ENCODE measurements at regions not wholly inside any gene's neighbourhood (a gene's known extent, or its start where the extent isn't known, plus 50 kb on each side); places are given as distances from the start of the nearest gene placed in this dataset.

- DNase-seq (ENCODE audit: low read depth) = no peak
Measured at GRCh38 chr2:109070290-109070689, 58.7 kb upstream of the SH3RF3 start.

- DNase-seq (ENCODE audit: low read depth) = peak; percentile 1
Measured at GRCh38 chr2:109069331-109070194, 59.4 kb upstream of the SH3RF3 start.

- no peak for DNase-seq (ENCODE audit: low read depth)
Measured at GRCh38 chr2:109068811-109069210, 60.2 kb upstream of the SH3RF3 start.

- no peak for DNase-seq (ENCODE audit: low read depth)
Measured at GRCh38 chr2:109067631-109068125, 61.3 kb upstream of the SH3RF3 start.

GRCh38 chr2:109066917-109067597 lies 61.9 kb upstream of the SH3RF3 start:
- no peak for DNase-seq (ENCODE audit: low read depth)

- no peak for DNase-seq (ENCODE audit: low read depth)
Measured at GRCh38 chr2:109066501-109066900, 62.5 kb upstream of the SH3RF3 start.

GRCh38 chr2:109065391-109065734 lies 63.6 kb upstream of the SH3RF3 start:
- DNase-seq (ENCODE audit: low read depth) = no peak

- DNase-seq (ENCODE audit: low read depth) = no peak
Measured at GRCh38 chr2:109064660-109065390, 64.2 kb upstream of the SH3RF3 start.

GRCh38 chr2:109062859-109063700 lies 65.9 kb upstream of the SH3RF3 start:
- DNase-seq (ENCODE audit: low read depth) = no peak

- DNase-seq (ENCODE audit: low read depth) = no peak
Measured at GRCh38 chr2:109062145-109062858, 66.7 kb upstream of the SH3RF3 start.

GRCh38 chr2:109061736-109062135 lies 67.3 kb upstream of the SH3RF3 start:
- DNase-seq (ENCODE audit: low read depth) = no peak

- DNase-seq (ENCODE audit: low read depth) = no peak
Measured at GRCh38 chr2:109060496-109060895, 68.5 kb upstream of the SH3RF3 start.

GRCh38 chr2:109059474-109060165 lies 69.4 kb upstream of the SH3RF3 start:
- DNase-seq (ENCODE audit: low read depth) = no peak

- DNase-seq (ENCODE audit: low read depth) = no peak
Measured at GRCh38 chr2:109058802-109059201, 69.8 kb upstream of the EDAR start.

- no peak for DNase-seq (ENCODE audit: low read depth)
Measured at GRCh38 chr2:109058191-109058632, 69.2 kb upstream of the EDAR start.

- no peak for DNase-seq (ENCODE audit: low read depth)
Measured at GRCh38 chr2:109057686-109058085, 68.7 kb upstream of the EDAR start.

GRCh38 chr2:109055435-109055834 lies 66.4 kb upstream of the EDAR start:
- no peak for DNase-seq (ENCODE audit: low read depth)

GRCh38 chr2:109054865-109055264 lies 65.8 kb upstream of the EDAR start:
- no peak for DNase-seq (ENCODE audit: low read depth)

GRCh38 chr2:109053716-109054115 lies 64.7 kb upstream of the EDAR start:
- no peak for DNase-seq (ENCODE audit: low read depth)

GRCh38 chr2:109052922-109053321 lies 63.9 kb upstream of the EDAR start:
- no peak for DNase-seq (ENCODE audit: low read depth)

Measured in GM04504 (cell line).